ENCODE measurements at regions not wholly inside any gene's neighbourhood (a gene's known extent, or its start where the extent isn't known, plus 50 kb on each side); places are given as distances from the start of the nearest gene placed in this dataset.
"Not testable (repeated sequence)": the region's sequence is repeated elsewhere in the genome, so short reads cannot be mapped to it uniquely, and the experiment has no call there.

DNA sequence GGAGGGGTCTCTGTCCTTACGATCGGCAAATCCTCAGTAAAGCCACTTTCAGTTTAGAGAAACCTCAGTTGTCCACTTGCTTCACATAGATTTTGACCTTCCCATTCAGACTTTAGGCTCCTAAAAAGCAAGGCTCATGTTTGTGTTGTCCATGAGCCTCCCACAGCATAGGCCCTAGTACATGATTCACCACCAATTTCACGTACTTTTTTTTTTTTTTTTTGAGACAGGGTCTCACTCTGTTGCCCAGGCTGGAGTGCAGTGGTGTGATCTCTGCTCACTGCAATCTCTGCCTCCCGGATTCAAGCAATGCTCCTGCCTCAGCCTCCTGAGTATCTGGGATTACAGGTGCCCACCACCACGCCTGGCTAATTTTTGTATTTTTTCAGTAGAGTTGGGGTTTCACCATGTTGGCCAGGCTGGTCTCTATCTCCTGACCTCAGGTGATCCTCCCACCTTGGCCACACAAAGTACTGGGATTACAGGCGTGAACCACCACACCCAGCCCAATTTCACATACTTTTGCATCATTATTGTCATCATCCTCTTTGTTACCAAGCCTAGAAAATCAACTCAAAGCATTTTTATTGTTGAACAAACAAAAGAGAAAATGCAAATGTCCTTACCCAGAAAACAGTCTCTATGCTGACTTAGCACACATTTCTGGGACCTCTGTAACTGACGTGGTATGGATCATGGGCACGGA lies 83.8 kb downstream of the VCPKMT start:
- not testable (repeated sequence) for H4K8ac ChIP-seq (ENCODE audit: low read depth, low read length); H3K27me3 ChIP-seq (ENCODE audit: insufficient read depth, low read length, poor library complexity); H2BK5ac ChIP-seq (ENCODE audit: low read length); H3K79me1 ChIP-seq (ENCODE audit: low read length); H2AK5ac ChIP-seq (ENCODE audit: low read length); H2BK15ac ChIP-seq (replicated peaks; ENCODE audit: low read depth); H3K79me2 ChIP-seq (ENCODE audit: control insufficient read depth, insufficient read depth, low read length); H3K4me2 ChIP-seq (ENCODE audit: low read length); H3K36me3 ChIP-seq (ENCODE audit: control insufficient read depth, insufficient read depth, low read length); H2BK120ac ChIP-seq (ENCODE audit: low read depth, low read length); H3K56ac ChIP-seq (ENCODE audit: low read length); H3K4me1 ChIP-seq (ENCODE audit: control insufficient read depth, low read depth, low read length); H3K4ac ChIP-seq (ENCODE audit: low read depth, low read length); H3K23ac ChIP-seq (ENCODE audit: low read length); H3K18ac ChIP-seq (ENCODE audit: low read length); DNase-seq; H3K9ac ChIP-seq (ENCODE audit: low read length); H3K27ac ChIP-seq (ENCODE audit: low read depth, low read length); H3K4me3 ChIP-seq (ENCODE audit: low read length); H4K5ac ChIP-seq (ENCODE audit: low read length)
- no CpG with 5 or more reads among the region's 8 CpGs for WGBS (ENCODE audit: extremely low coverage, insufficient coverage, low lambda C conversion rate)

DNA sequence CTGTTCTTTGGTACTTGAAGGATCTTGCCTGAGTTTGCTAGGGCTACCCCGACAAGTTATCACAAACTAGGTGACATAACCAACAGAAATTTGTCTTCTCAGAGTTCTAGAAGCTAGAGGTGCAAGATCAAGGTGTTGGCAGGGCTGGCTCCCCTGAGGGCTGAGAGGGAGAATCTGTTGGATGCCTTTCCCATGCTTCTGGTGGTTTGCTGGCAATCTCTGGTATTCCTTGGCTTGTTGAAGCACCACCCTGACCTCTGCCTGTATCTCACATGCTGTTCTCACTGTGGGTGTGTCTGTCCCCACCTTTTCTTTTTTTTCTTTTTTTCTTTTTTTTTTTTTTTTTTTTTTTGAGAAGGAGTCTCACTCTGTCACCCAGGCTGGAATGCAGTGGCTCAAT lies 81.2 kb downstream of the VCPKMT start:
- Histone ChIP-seq H3K79me2 (ENCODE audit: control insufficient read depth, insufficient read depth, low read length) (no peaks in the 10 kb centered on the region), H3K4me3 (ENCODE audit: low read length) (no peak overlapping the region), H3K56ac (ENCODE audit: low read length) (no peak overlapping the region), H3K23ac (ENCODE audit: low read length) (no peak overlapping the region), H2BK15ac (replicated peaks; ENCODE audit: low read depth) (no peak overlapping the region), H4K8ac (ENCODE audit: low read depth, low read length) (no peak overlapping the region), H3K27ac (ENCODE audit: low read depth, low read length) (no peak overlapping the region), H3K18ac (ENCODE audit: low read length) (no peak overlapping the region), H2AK5ac (ENCODE audit: low read length) (no peak overlapping the region), H4K5ac (ENCODE audit: low read length) (no peak overlapping the region), H2BK120ac (ENCODE audit: low read depth, low read length) (no peak overlapping the region), H3K36me3 (ENCODE audit: control insufficient read depth, insufficient read depth, low read length) (no peaks in the 10 kb centered on the region), H3K9ac (ENCODE audit: low read length) (no peak overlapping the region), H2BK5ac (ENCODE audit: low read length) (no peak overlapping the region), H3K4me2 (ENCODE audit: low read length) (no peak overlapping the region), H3K27me3 (ENCODE audit: insufficient read depth, low read length, poor library complexity) (no peaks in the 10 kb centered on the region), H3K79me1 (ENCODE audit: low read length) (no peaks in the 10 kb centered on the region), H3K4ac (ENCODE audit: low read depth, low read length) (no peak overlapping the region), H3K4me1 (ENCODE audit: control insufficient read depth, low read depth, low read length) (no peaks in the 10 kb centered on the region)
- no peak for DNase-seq
- WGBS (ENCODE audit: extremely low coverage, insufficient coverage, low lambda C conversion rate) = no CpG with 5 or more reads among the region's 1 CpG

DNA sequence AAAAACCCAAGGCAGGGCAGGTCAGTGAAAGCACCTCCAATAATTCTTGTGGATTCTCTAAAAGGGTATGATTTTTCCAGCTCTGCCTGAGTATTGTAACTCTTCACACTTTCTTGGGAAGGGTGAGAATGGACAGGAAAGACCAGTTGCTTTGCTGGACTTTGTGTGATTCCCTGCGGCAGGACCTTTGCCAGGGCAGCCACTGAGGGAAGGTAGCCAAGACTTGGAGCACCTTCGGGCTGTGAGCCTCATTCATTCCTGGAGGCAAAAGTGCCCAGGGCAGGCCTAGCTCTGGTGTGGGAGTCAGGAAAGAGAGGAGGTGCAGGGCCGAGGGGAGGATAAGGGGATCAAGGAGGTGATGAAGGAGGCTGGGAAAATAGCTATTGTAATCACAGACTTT lies 80.2 kb downstream of the VCPKMT start:
- no peaks in the 10 kb centered on the region for H3K36me3 ChIP-seq (ENCODE audit: control insufficient read depth, insufficient read depth, low read length)
- H4K5ac ChIP-seq (ENCODE audit: low read length) = no peak overlapping the region
- no peaks in the 10 kb centered on the region for H3K27me3 ChIP-seq (ENCODE audit: insufficient read depth, low read length, poor library complexity)
- no peak overlapping the region for H3K4me3 ChIP-seq (ENCODE audit: low read length)
- H3K56ac ChIP-seq (ENCODE audit: low read length) = no peak overlapping the region
- H2BK15ac ChIP-seq (replicated peaks; ENCODE audit: low read depth) = no peak overlapping the region
- no peaks in the 10 kb centered on the region for H3K79me1 ChIP-seq (ENCODE audit: low read length)
- no peak overlapping the region for H2BK120ac ChIP-seq (ENCODE audit: low read depth, low read length)
- peak overlapping the region; percentile 45 for H3K23ac ChIP-seq (ENCODE audit: low read length)
- H3K27ac ChIP-seq (ENCODE audit: low read depth, low read length) = no peak overlapping the region
- no peak overlapping the region for H3K4ac ChIP-seq (ENCODE audit: low read depth, low read length)
- no peak overlapping the region for H2AK5ac ChIP-seq (ENCODE audit: low read length)
- H3K9ac ChIP-seq (ENCODE audit: low read length) = no peak overlapping the region
- DNase-seq = no peak
- no peak overlapping the region for H4K8ac ChIP-seq (ENCODE audit: low read depth, low read length)
- WGBS (ENCODE audit: extremely low coverage, insufficient coverage, low lambda C conversion rate) = no CpG with 5 or more reads among the region's 3 CpGs
- H3K4me1 ChIP-seq (ENCODE audit: control insufficient read depth, low read depth, low read length) = no peaks in the 10 kb centered on the region
- no peak overlapping the region for H3K4me2 ChIP-seq (ENCODE audit: low read length)
- no peaks in the 10 kb centered on the region for H3K79me2 ChIP-seq (ENCODE audit: control insufficient read depth, insufficient read depth, low read length)
- no peak overlapping the region for H2BK5ac ChIP-seq (ENCODE audit: low read length)
- no peak overlapping the region for H3K18ac ChIP-seq (ENCODE audit: low read length)

DNA sequence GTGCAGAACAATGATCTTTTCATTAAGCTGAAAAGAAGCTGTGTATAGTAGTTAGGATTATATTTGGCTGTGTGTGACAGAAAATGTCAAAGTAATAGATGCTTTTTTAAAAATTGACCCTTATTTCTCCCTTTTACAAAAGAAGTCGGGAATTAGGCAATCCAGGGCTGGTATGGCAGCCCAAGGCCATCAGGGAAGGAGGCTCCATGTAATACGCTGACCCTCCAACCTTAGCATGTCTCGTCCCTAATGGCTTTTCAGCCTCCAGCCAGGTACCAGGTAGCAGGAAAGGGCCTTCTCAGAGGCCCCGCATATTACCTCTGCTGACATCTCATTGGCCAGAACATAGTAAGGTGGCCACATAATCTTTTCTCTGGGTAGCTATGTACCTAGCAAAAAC lies 79.7 kb downstream of the VCPKMT start:
- no peak overlapping the region for H4K8ac ChIP-seq (ENCODE audit: low read depth, low read length)
- no peaks in the 10 kb centered on the region for H3K36me3 ChIP-seq (ENCODE audit: control insufficient read depth, insufficient read depth, low read length)
- no peak overlapping the region for H3K4ac ChIP-seq (ENCODE audit: low read depth, low read length)
- no peak overlapping the region for H3K4me2 ChIP-seq (ENCODE audit: low read length)
- no peaks in the 10 kb centered on the region for H3K79me1 ChIP-seq (ENCODE audit: low read length)
- no peak overlapping the region for H4K5ac ChIP-seq (ENCODE audit: low read length)
- no peak overlapping the region for H3K18ac ChIP-seq (ENCODE audit: low read length)
- H3K56ac ChIP-seq (ENCODE audit: low read length) = no peak overlapping the region
- no peaks in the 10 kb centered on the region for H3K4me1 ChIP-seq (ENCODE audit: control insufficient read depth, low read depth, low read length)
- no peak overlapping the region for H2AK5ac ChIP-seq (ENCODE audit: low read length)
- no peak overlapping the region for H3K23ac ChIP-seq (ENCODE audit: low read length)
- H2BK5ac ChIP-seq (ENCODE audit: low read length) = no peak overlapping the region
- H2BK120ac ChIP-seq (ENCODE audit: low read depth, low read length) = no peak overlapping the region
- no peak overlapping the region for H3K4me3 ChIP-seq (ENCODE audit: low read length)
- no peak overlapping the region for H3K9ac ChIP-seq (ENCODE audit: low read length)
- no CpG with 5 or more reads among the region's 4 CpGs for WGBS (ENCODE audit: extremely low coverage, insufficient coverage, low lambda C conversion rate)
- no peak for DNase-seq
- no peaks in the 10 kb centered on the region for H3K27me3 ChIP-seq (ENCODE audit: insufficient read depth, low read length, poor library complexity)
- no peak overlapping the region for H3K27ac ChIP-seq (ENCODE audit: low read depth, low read length)
- H2BK15ac ChIP-seq (replicated peaks; ENCODE audit: low read depth) = no peak overlapping the region
- no peaks in the 10 kb centered on the region for H3K79me2 ChIP-seq (ENCODE audit: control insufficient read depth, insufficient read depth, low read length)

DNA sequence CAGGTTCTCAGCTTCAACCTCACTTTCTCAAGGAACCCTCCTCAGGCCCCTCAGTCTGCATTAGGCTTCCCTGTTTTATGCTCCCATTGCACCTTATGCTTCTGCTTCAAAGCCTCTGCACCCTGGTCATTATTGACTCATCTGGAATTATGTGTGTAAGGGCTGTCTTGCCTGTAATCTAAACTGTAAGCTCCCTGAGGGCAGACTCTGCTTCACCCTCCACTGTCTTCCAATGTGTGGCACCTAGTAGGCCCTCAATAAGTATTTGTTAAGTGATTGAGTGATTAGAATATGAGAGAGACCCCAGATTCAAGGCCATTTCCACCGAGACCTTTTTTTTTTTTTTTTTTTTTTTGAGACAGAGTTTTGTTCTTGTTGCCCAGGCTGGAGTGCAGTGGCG lies 79.1 kb downstream of the VCPKMT start:
- no peaks in the 10 kb centered on the region for H3K79me1 ChIP-seq (ENCODE audit: low read length)
- no CpG with 5 or more reads among the region's 2 CpGs for WGBS (ENCODE audit: extremely low coverage, insufficient coverage, low lambda C conversion rate)
- no peak for DNase-seq

DNA sequence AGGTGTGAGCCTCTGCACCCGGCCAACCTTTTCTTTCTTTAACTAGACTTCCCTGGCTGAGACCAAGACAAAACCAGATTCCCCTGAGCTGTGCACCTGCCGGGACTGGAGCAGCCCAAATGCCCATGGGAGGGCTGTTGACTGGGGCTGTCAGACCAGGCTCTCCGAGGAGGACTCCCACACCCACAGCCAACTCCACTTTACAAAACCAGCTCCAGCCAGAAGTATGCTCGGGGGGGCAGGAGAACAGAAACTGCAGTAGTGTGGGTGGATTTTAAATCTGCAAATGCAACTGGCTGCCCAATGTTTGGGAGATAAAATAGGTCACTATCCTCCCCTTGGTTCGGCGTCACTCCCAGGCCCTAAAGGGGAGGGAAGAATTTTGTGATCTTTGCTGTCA lies 78.5 kb downstream of the VCPKMT start:
- Histone ChIP-seq H3K79me1 (ENCODE audit: low read length) (no peaks in the 10 kb centered on the region), H3K27me3 (ENCODE audit: insufficient read depth, low read length, poor library complexity) (no peaks in the 10 kb centered on the region), H4K5ac (ENCODE audit: low read length) (no peak overlapping the region), H3K18ac (ENCODE audit: low read length) (no peak overlapping the region), H3K4me1 (ENCODE audit: control insufficient read depth, low read depth, low read length) (no peaks in the 10 kb centered on the region), H3K56ac (ENCODE audit: low read length) (no peak overlapping the region), H3K36me3 (ENCODE audit: control insufficient read depth, insufficient read depth, low read length) (no peaks in the 10 kb centered on the region), H2AK5ac (ENCODE audit: low read length) (no peak overlapping the region), H2BK5ac (ENCODE audit: low read length) (no peak overlapping the region), H3K27ac (ENCODE audit: low read depth, low read length) (no peak overlapping the region), H4K8ac (ENCODE audit: low read depth, low read length) (no peak overlapping the region), H2BK120ac (ENCODE audit: low read depth, low read length) (no peak overlapping the region), H3K4ac (ENCODE audit: low read depth, low read length) (no peak overlapping the region), H3K23ac (ENCODE audit: low read length) (no peak overlapping the region), H3K4me3 (ENCODE audit: low read length) (no peak overlapping the region), H2BK15ac (replicated peaks; ENCODE audit: low read depth) (no peak overlapping the region), H3K9ac (ENCODE audit: low read length) (no peak overlapping the region), H3K79me2 (ENCODE audit: control insufficient read depth, insufficient read depth, low read length) (no peaks in the 10 kb centered on the region), H3K4me2 (ENCODE audit: low read length) (no peak overlapping the region)
- no peak for DNase-seq
- no CpG with 5 or more reads among the region's 6 CpGs for WGBS (ENCODE audit: extremely low coverage, insufficient coverage, low lambda C conversion rate)

More for the DNA sequence above, 79.1 kb downstream of the VCPKMT start:
- H3K79me2 ChIP-seq (ENCODE audit: control insufficient read depth, insufficient read depth, low read length) = no peaks in the 10 kb centered on the region
- no peaks in the 10 kb centered on the region for H3K36me3 ChIP-seq (ENCODE audit: control insufficient read depth, insufficient read depth, low read length)
- H3K9ac ChIP-seq (ENCODE audit: low read length) = no peak overlapping the region
- no peak overlapping the region for H4K8ac ChIP-seq (ENCODE audit: low read depth, low read length)
- no peak overlapping the region for H3K4ac ChIP-seq (ENCODE audit: low read depth, low read length)
- H3K27me3 ChIP-seq (ENCODE audit: insufficient read depth, low read length, poor library complexity) = no peaks in the 10 kb centered on the region
- no peak overlapping the region for H3K18ac ChIP-seq (ENCODE audit: low read length)
- H3K4me1 ChIP-seq (ENCODE audit: control insufficient read depth, low read depth, low read length) = no peaks in the 10 kb centered on the region
- no peak overlapping the region for H3K23ac ChIP-seq (ENCODE audit: low read length)
- H3K27ac ChIP-seq (ENCODE audit: low read depth, low read length) = no peak overlapping the region
- no peak overlapping the region for H3K56ac ChIP-seq (ENCODE audit: low read length)
- no peak overlapping the region for H2AK5ac ChIP-seq (ENCODE audit: low read length)
- no peak overlapping the region for H3K4me2 ChIP-seq (ENCODE audit: low read length)
- no peak overlapping the region for H4K5ac ChIP-seq (ENCODE audit: low read length)
- H2BK15ac ChIP-seq (replicated peaks; ENCODE audit: low read depth) = no peak overlapping the region
- H2BK120ac ChIP-seq (ENCODE audit: low read depth, low read length) = no peak overlapping the region
- H3K4me3 ChIP-seq (ENCODE audit: low read length) = no peak overlapping the region
- no peak overlapping the region for H2BK5ac ChIP-seq (ENCODE audit: low read length)
